K562 (cell line): ENCODE measurements at regions not wholly inside any gene's neighbourhood (a gene's known extent, or its start where the extent isn't known, plus 50 kb on each side); places are given as distances from the start of the nearest gene placed in this dataset.

ENCODE experiments used
- ATAC-seq: fragments of 200-7000 bp; cut with Tn5 transposase; 3 replicates; pipeline ENCODE4 v1.9.1; 2020; ENCODE audit warnings: moderate library complexity
- BruUV-seq: library from RNA; stranded (reverse); fragments of 400-500 nt; replicated peaks from 2 replicates; lab custom pipeline; 2021; lab: Mats Ljungman, UMichigan
- CTCF ChIA-PET: fragments of 300-600 bp; formaldehyde crosslinking; extraction: SDS; loops from one replicate; lab custom pipeline; 2021; ENCODE audit warnings: low intra/inter-chr PET ratio; lab: Yijun Ruan, JAX
- POLR2A ChIA-PET: fragments of 300-600, 350-650 bp; sonication (Branson Sonifier 250); formaldehyde crosslinking; extraction: SDS; loops from one replicate; lab custom pipeline; 2021; ENCODE audit warnings: antibody characterized with exemption, inconsistent platforms; lab: Yijun Ruan, JAX
- DNase-seq, 4 experiments: peaks; one replicate each; pipeline versions ENCODE4 v3.0.0 to v3.0.0-alpha.2; 2011 to 2018; ENCODE audit warnings: low spot score in 3 of 4, mixed read lengths in 3 of 4; ENCODE audit errors: extremely low read depth in 1 of 4
- FAIRE-seq: peaks from 2 replicates; lab custom pipeline; 2011; peaks lifted over from hg19 to GRCh38; lab: Jason Lieb, UNC
- H2AFZ ChIP-seq: 2 replicates; pipeline ENCODE4 v1.6.0; 2011; ENCODE audit warnings: low read depth, low read length, control low read depth, inconsistent platforms
- H3K27ac ChIP-seq: fragments of 200-600 bp; 3 replicates; pipeline ENCODE4 v1.8.0; 2011; ENCODE audit warnings: low read depth, mild to moderate bottlenecking, control low read depth, inconsistent platforms, low read length, moderate library complexity, mixed read lengths; ENCODE audit errors: extremely low read depth
- H3K27me3 ChIP-seq, 2 experiments: fragments of 300-600 bp in 1 of 2; 2 replicates in 1 of 2; 3 replicates in 1 of 2; pipeline versions ENCODE4 v1.6.0 to v1.8.0; 2011; ENCODE audit warnings: inconsistent platforms in 2 of 2, low read length in 2 of 2, mild to moderate bottlenecking in 1 of 2, mixed read lengths in 1 of 2, moderate library complexity in 1 of 2; ENCODE audit not compliant: control insufficient read depth in 2 of 2, insufficient read depth in 2 of 2
- H3K36me3 ChIP-seq: fragments of 300-600 bp; 3 replicates; pipeline ENCODE4 v1.8.0; 2011; ENCODE audit warnings: mild to moderate bottlenecking, low read length, inconsistent platforms; ENCODE audit not compliant: control insufficient read depth, insufficient read depth
- H3K4me1 ChIP-seq, 2 experiments: fragments of 200-600 bp in 1 of 2; replicated peaks in 1 of 2; 2 replicates in 1 of 2; 3 replicates in 1 of 2; pipeline versions ENCODE4 v1.5.1 to v1.8.0; 2011; ENCODE audit warnings: inconsistent platforms in 2 of 2, low read length in 2 of 2, mild to moderate bottlenecking in 1 of 2, mixed read lengths in 1 of 2, moderate library complexity in 1 of 2; ENCODE audit not compliant: control insufficient read depth in 2 of 2, insufficient read depth in 2 of 2
- H3K4me2 ChIP-seq: 2 replicates; pipeline ENCODE4 v1.6.1; 2011; ENCODE audit warnings: low read length, control low read depth, inconsistent platforms, mixed read lengths; ENCODE audit not compliant: insufficient read depth
- H3K4me3 ChIP-seq: fragments of 200-600 bp; sonication (generic), shearing (Covaris generic); 2 replicates; pipeline ENCODE4 v1.5.1; 2016; ENCODE audit warnings: control low read depth, inconsistent platforms
- H3K79me2 ChIP-seq: fragments of 200-600 bp; 3 replicates; pipeline ENCODE4 v1.8.0; 2011; ENCODE audit warnings: low read length, inconsistent platforms; ENCODE audit not compliant: control insufficient read depth, insufficient read depth
- H3K9ac ChIP-seq, 2 experiments: 2 replicates each; pipeline versions ENCODE4 v1.6.0 to v1.6.1; 2011; ENCODE audit warnings: low read depth in 2 of 2, low read length in 2 of 2, control low read depth in 1 of 2, inconsistent platforms in 1 of 2, mild to moderate bottlenecking in 1 of 2, mixed read lengths in 1 of 2; ENCODE audit not compliant: insufficient read depth in 1 of 2
- H3K9me1 ChIP-seq: one replicate; pipeline ENCODE4 v1.6.0; 2011; ENCODE audit warnings: inconsistent platforms, mild to moderate bottlenecking, low read length, moderate library complexity; ENCODE audit not compliant: control insufficient read depth, insufficient read depth
- H3K9me3 ChIP-seq: replicated peaks from 2 replicates; pipeline ENCODE4 v1.5.1; 2011; ENCODE audit warnings: low read depth, low read length, inconsistent platforms; ENCODE audit not compliant: control insufficient read depth, insufficient read depth
- H4K20me1 ChIP-seq: replicated peaks from 2 replicates; pipeline ENCODE4 v1.6.1; 2011; ENCODE audit warnings: low read length, inconsistent platforms, mixed read lengths; ENCODE audit not compliant: control insufficient read depth, insufficient read depth
- BCLAF1 ChIP-seq, 2 experiments: fragments of 450-650 bp in 1 of 2; IDR thresholded peaks; 2 replicates each; pipeline ENCODE4 v1.6.1; 2011 to 2017; ENCODE audit warnings: low read depth in 2 of 2, antibody characterized with exemption in 1 of 2, borderline replicate concordance in 1 of 2, low read length in 1 of 2, mild to moderate bottlenecking in 1 of 2, mixed read lengths in 1 of 2; ENCODE audit not compliant: control insufficient read depth in 1 of 2
- GTF2E2 ChIP-seq: fragments of 200-800 bp; sonication (Bioruptor generic); IDR thresholded peaks from 2 replicates; pipeline ENCODE4 v1.6.1; 2016; ENCODE audit warnings: missing genetic modification characterization, missing compliant biosample characterization
- GTF2F1 ChIP-seq: IDR thresholded peaks from 2 replicates; pipeline ENCODE4 v1.6.1; 2011; ENCODE audit warnings: low read depth, low read length, improper control_type of control experiment
- HMG20A ChIP-seq: fragments of 450-650 bp; formaldehyde crosslinking; conservative IDR thresholded peaks from 2 replicates; pipeline ENCODE4 v1.4.0; 2020; ENCODE audit warnings: mild to moderate bottlenecking, mixed read lengths
- ILK ChIP-seq: fragments of 450-650 bp; IDR thresholded peaks from 2 replicates; pipeline ENCODE4 v1.6.1; 2016; ENCODE audit warnings: missing genetic modification characterization, low read depth, mild to moderate bottlenecking, missing compliant biosample characterization, moderate library complexity, borderline replicate concordance
- PBX2 ChIP-seq, 2 experiments: IDR thresholded peaks in 1 of 2; conservative IDR thresholded peaks in 1 of 2; 2 replicates each; pipeline ENCODE4 v1.6.1; 2016; ENCODE audit warnings: low read depth in 2 of 2, mild to moderate bottlenecking in 1 of 2, missing compliant biosample characterization in 1 of 2, missing genetic modification characterization in 1 of 2, moderate library complexity in 1 of 2
- TAF7 ChIP-seq: fragments of 450-650 bp; IDR thresholded peaks from 2 replicates; pipeline ENCODE4 v1.6.1; 2016; ENCODE audit warnings: missing genetic modification characterization, missing compliant biosample characterization
- ZNF143 ChIP-seq: sonication (generic); formaldehyde crosslinking; IDR thresholded peaks from 2 replicates; pipeline ENCODE4 v1.9.0; 2022; ENCODE audit warnings: mild to moderate bottlenecking, missing genetic modification reagents
- ZNF212 ChIP-seq: fragments of 450-650 bp; formaldehyde crosslinking; IDR thresholded peaks from 2 replicates; pipeline ENCODE4 v1.4.0; 2020; ENCODE audit warnings: mild to moderate bottlenecking
- ZNF583 ChIP-seq: fragments of 250-450 bp; sonication (Bioruptor Pico); IDR thresholded peaks from 2 replicates; pipeline ENCODE4 v1.4.0; 2020
- WGBS: fragments of 100-300 bp; shearing (Covaris generic); methylation state at CpG from one replicate; pipeline ENCODE4 v1.1.6; 2016; ENCODE audit warnings: low coverage, mixed read lengths; ENCODE audit not compliant: insufficient coverage; ENCODE audit errors: missing lambda C conversion rate; 5-methylcytosine and 5-hydroxymethylcytosine counted together
- in situ Hi-C: fragments of 300-500 bp; cut with MboI; formaldehyde crosslinking; loops from 4 replicates; pipeline ENCODE4 v1.15.0; 2018; ENCODE audit warnings: inconsistent platforms, mixed read lengths
- intact Hi-C: fragments of 100-400 bp; cut with micrococcal nuclease; formaldehyde crosslinking; loops from 2 replicates; pipeline ENCODE4 v1.14.2; 2022

GRCh38 chr18:1425679-1426078, 521.0 kb downstream of the ADCYAP1 start:
- DNase-seq (no peak), ATAC-seq (no peak), FAIRE-seq (no peak)
- no peaks in the 10 kb centered on the region for H3K27me3 ChIP-seq
- no peaks in the 10 kb centered on the region for H3K4me1 ChIP-seq
- H3K27ac ChIP-seq = no peak overlapping the region
- no peaks in the 10 kb centered on the region for H4K20me1 ChIP-seq
- WGBS = 0% methylated on average over 1 of the region's 1 CpG
- BruUV-seq = no TSS peak
- CTCF ChIA-PET = no interaction called here
- H2AFZ ChIP-seq = no peak overlapping the region
- in situ Hi-C loops (no loop called here), intact Hi-C loops (no loop called here)
- H3K79me2 ChIP-seq = no peaks in the 10 kb centered on the region
- TF ChIP-seq ILK (tag) = no peak
- no peak for TF ChIP-seq HMG20A
- no peak for TF ChIP-seq BCLAF1 (IDR thresholded peaks at IDR 0.05; ENCODE audit: borderline replicate concordance in 1 of 2, control insufficient read depth in 1 of 2, low read depth in 2 of 2, low read length in 1 of 2)
- TF ChIP-seq ZNF143 = no peak
- TF ChIP-seq ZNF583 (CRISPR knock-in tag) = no peak
- no peak for TF ChIP-seq GTF2F1
- TF ChIP-seq PBX2 (CRISPR knock-in tag; IDR thresholded peaks at IDR 0.05; ENCODE audit: low read depth) = no peak
- no peak for TF ChIP-seq PBX2 (tag; conservative IDR thresholded peaks at IDR 0.05; ENCODE audit: low read depth)
- TF ChIP-seq GTF2E2 = no peak
- TF ChIP-seq TAF7 = no peak
- TF ChIP-seq ZNF212 (CRISPR knock-in tag) = no peak
- H3K9me3 ChIP-seq = no peaks in the 10 kb centered on the region
- H3K9ac ChIP-seq = no peak overlapping the region
- H3K9me1 ChIP-seq = no peaks in the 10 kb centered on the region
- H3K36me3 ChIP-seq = no peaks in the 10 kb centered on the region
- no peak overlapping the region for H3K4me2 ChIP-seq
- POLR2A ChIA-PET = interaction anchor here (1.5 kb wide), 1 partner anchor 14 kb away, joined by 4 read pairs; no protein-coding TSS in a partner anchor
- no peak overlapping the region for H3K4me3 ChIP-seq
